Kidney epithelial cell (primary cell): ENCODE measurements at regions not wholly inside any gene's neighbourhood (a gene's known extent, or its start where the extent isn't known, plus 50 kb on each side); places are given as distances from the start of the nearest gene placed in this dataset.

Source experiments
- DNase-seq: peaks from one replicate; pipeline ENCODE4 v3.0.0-alpha.2; 2010; ENCODE audit warnings: low read depth
- H3K27me3 ChIP-seq: 2 replicates; pipeline ENCODE4 v1.6.0; 2011; ENCODE audit warnings: low read length; ENCODE audit not compliant: control insufficient read depth, insufficient read depth
- H3K36me3 ChIP-seq: 2 replicates; pipeline ENCODE4 v1.5.1; 2011; ENCODE audit warnings: low read length; ENCODE audit not compliant: control insufficient read depth, insufficient read depth
- H3K4me3 ChIP-seq: 2 replicates; pipeline ENCODE4 v1.5.1; 2011; ENCODE audit warnings: low read depth, mild to moderate bottlenecking, control low read depth, low read length
- CTCF ChIP-seq: IDR thresholded peaks from 2 replicates; pipeline ENCODE4 v1.5.1; 2011; ENCODE audit warnings: mild to moderate bottlenecking, moderate library complexity, low read length, control low read depth, inconsistent platforms; ENCODE audit not compliant: insufficient read depth, poor library complexity, severe bottlenecking

GRCh38 chr6:168373389-168373788, 53.8 kb upstream of the DACT2 start:
- H3K27me3 ChIP-seq, result peaks cover 2% of the 10 kb centered on the region
- TF ChIP-seq CTCF, result no peak
- no peak overlapping the region for H3K4me3 ChIP-seq
- DNase-seq, result no peak
- no peaks in the 10 kb centered on the region for H3K36me3 ChIP-seq

GRCh38 chr6:168374051-168374502, 54.5 kb upstream of the DACT2 start:
- DNase-seq, result no peak
- TF ChIP-seq CTCF, result no peak
- no peaks in the 10 kb centered on the region for H3K36me3 ChIP-seq
- H3K27me3 ChIP-seq, result no peaks in the 10 kb centered on the region
- H3K4me3 ChIP-seq, result no peak overlapping the region

DNA sequence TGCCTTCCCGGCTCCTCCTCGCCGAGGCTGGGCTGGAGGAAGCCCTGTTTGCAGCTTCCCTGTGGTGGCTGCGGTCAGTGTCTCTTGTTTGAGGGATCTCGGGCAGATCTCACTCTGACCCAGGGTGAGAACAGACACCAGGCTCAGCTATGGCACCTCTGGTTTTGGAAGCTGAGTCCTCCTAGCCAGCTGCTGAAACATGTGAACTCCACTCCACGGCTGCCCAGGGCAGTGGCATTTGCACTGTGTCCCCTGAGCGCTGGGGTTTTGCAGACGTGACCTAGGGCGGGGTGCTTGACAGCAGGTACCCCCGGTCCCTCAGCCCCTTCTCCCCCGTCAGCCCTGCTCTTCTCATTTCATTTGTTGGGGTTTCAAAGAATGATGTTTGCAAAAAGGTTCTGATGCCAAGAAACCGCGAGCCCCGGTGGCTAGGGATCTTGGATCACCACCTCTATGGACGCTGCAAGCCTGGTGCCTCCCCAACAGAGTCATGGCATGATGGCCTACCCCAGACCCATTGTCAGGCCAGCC, 55.0 kb upstream of the DACT2 start:
- TF ChIP-seq CTCF, result no peak
- DNase-seq, result no peak
- Histone ChIP-seq H3K4me3 (no peak overlapping the region), H3K36me3 (no peaks in the 10 kb centered on the region), H3K27me3 (no peaks in the 10 kb centered on the region)

DNA sequence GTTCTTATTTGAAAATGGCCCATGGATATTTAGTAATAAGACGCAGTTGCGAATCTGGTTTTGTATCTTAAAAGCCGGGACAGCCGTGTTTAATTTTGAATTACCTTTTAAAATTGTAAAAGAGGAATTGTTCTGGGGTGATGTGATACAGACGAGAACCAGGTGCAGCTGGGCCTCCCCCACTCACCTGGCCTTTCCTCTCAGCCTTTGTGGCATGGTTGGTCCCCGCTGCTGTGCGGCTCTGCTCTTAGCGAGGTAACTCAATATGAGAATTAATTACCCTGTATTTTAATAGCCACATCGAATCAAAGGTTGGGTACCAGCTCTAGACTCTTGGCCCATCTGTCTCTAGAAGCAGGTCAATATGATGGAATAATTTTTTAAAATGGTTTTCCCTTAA, 56.5 kb upstream of the DACT2 start:
- Histone ChIP-seq H3K27me3 (no peaks in the 10 kb centered on the region), H3K4me3 (no peak overlapping the region), H3K36me3 (no peaks in the 10 kb centered on the region)
- no peak for DNase-seq
- TF ChIP-seq CTCF, result no peak

- no peaks in the 10 kb centered on the region for H3K36me3 ChIP-seq
- TF ChIP-seq CTCF, result no peak
- H3K4me3 ChIP-seq, result no peak overlapping the region
- no peaks in the 10 kb centered on the region for H3K27me3 ChIP-seq
- no peak for DNase-seq
Measured at GRCh38 chr6:168376811-168377483, 57.4 kb upstream of the DACT2 start.

DNA sequence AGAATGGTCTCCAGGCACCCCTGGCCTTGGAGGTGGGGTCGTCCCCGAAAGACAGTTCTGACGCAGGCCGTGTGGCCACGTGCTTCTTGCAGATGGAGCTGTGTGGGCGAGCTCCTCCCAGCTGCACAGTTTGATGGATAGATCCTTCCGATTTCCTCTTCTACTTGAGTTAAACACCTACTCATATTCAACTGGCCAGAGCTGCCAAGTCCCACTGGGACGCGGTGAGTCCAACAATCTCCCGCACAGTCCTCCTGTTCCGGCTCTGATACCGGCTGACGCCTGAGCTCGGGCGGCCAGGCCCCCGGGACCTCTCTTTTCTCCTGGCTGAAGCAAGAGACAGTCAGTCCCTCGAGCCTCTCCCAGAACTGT, 57.9 kb upstream of the DACT2 start:
- no peak overlapping the region for H3K4me3 ChIP-seq
- H3K36me3 ChIP-seq, result no peaks in the 10 kb centered on the region
- no peak for DNase-seq
- no peak for TF ChIP-seq CTCF
- no peaks in the 10 kb centered on the region for H3K27me3 ChIP-seq
